ENCODE measurements at regions not wholly inside any gene's neighbourhood (a gene's known extent, or its start where the extent isn't known, plus 50 kb on each side); places are given as distances from the start of the nearest gene placed in this dataset.

- Histone ChIP-seq H3K9me3 (no peaks in the 10 kb centered on the region), H3K4me3 (no peak overlapping the region), H3K36me3 (ENCODE audit: low read depth, missing control alignments) (no peaks in the 10 kb centered on the region), H3K27ac (no peak overlapping the region), H3K27me3 (no peaks in the 10 kb centered on the region), H3K4me1 (no peaks in the 10 kb centered on the region)
- intact Hi-C loops (cut with DNase I; ENCODE audit: low total_unique reads) = no loop called here
- no peak for DNase-seq
- 74 to 81% methylated on average over 14 of the region's 14 CpGs for WGBS, 2 donors
- TF ChIP-seq POLR2A (IDR thresholded peaks at IDR 0.05) (no peak), CTCF (IDR thresholded peaks at IDR 0.05) (no peak)
These were observed 407.6 kb upstream of the CADM1 start for GRCh38 chr11:115911613-115912346.

GRCh38 chr11:115910379-115910778, 406.2 kb upstream of the CADM1 start:
- Histone ChIP-seq H3K4me3 (no peak overlapping the region), H3K36me3 (ENCODE audit: low read depth, missing control alignments) (no peaks in the 10 kb centered on the region), H3K27me3 (no peaks in the 10 kb centered on the region), H3K4me1 (no peaks in the 10 kb centered on the region), H3K27ac (no peak overlapping the region), H3K9me3 (no peaks in the 10 kb centered on the region)
- 75 to 92% methylated on average over 1 of the region's 1 CpG for WGBS, 2 donors
- intact Hi-C loops (cut with DNase I; ENCODE audit: low total_unique reads) = no loop called here
- no peak for DNase-seq
- TF ChIP-seq CTCF (IDR thresholded peaks at IDR 0.05) (no peak), POLR2A (IDR thresholded peaks at IDR 0.05) (no peak)

GRCh38 chr11:115906171-115906570, 402.0 kb upstream of the CADM1 start:
- Histone ChIP-seq H3K4me3 (no peak overlapping the region), H3K27me3 (no peaks in the 10 kb centered on the region), H3K4me1 (no peaks in the 10 kb centered on the region), H3K36me3 (ENCODE audit: low read depth, missing control alignments) (no peaks in the 10 kb centered on the region), H3K27ac (no peak overlapping the region), H3K9me3 (no peaks in the 10 kb centered on the region)
- 63 to 80% methylated on average over 3 of the region's 3 CpGs for WGBS, 2 donors
- intact Hi-C loops (cut with DNase I; ENCODE audit: low total_unique reads) = no loop called here
- TF ChIP-seq CTCF (IDR thresholded peaks at IDR 0.05) (no peak), POLR2A (IDR thresholded peaks at IDR 0.05) (no peak)
- DNase-seq = no peak

- intact Hi-C loops (cut with DNase I; ENCODE audit: low total_unique reads) = no loop called here
- Histone ChIP-seq H3K9me3 (no peaks in the 10 kb centered on the region), H3K4me1 (no peaks in the 10 kb centered on the region), H3K4me3 (no peak overlapping the region), H3K27me3 (no peaks in the 10 kb centered on the region), H3K27ac (no peak overlapping the region), H3K36me3 (ENCODE audit: low read depth, missing control alignments) (no peaks in the 10 kb centered on the region)
- TF ChIP-seq POLR2A (IDR thresholded peaks at IDR 0.05) = no peak
- TF ChIP-seq CTCF (IDR thresholded peaks at IDR 0.05) = no peak
- no peak for DNase-seq
- 73 to 86% methylated on average over 3 of the region's 3 CpGs for WGBS, 2 donors
These were observed 401.3 kb upstream of the CADM1 start for GRCh38 chr11:115905341-115906000.

GRCh38 chr11:115903179-115903578, 399.0 kb upstream of the CADM1 start:
- Histone ChIP-seq H3K4me3 (no peak overlapping the region), H3K27me3 (no peaks in the 10 kb centered on the region), H3K27ac (no peak overlapping the region), H3K4me1 (no peaks in the 10 kb centered on the region), H3K36me3 (ENCODE audit: low read depth, missing control alignments) (no peaks in the 10 kb centered on the region), H3K9me3 (no peaks in the 10 kb centered on the region)
- 80 to 88% methylated on average over 4 of the region's 4 CpGs for WGBS, 2 donors
- DNase-seq = no peak
- TF ChIP-seq POLR2A (IDR thresholded peaks at IDR 0.05) = no peak
- no peak for TF ChIP-seq CTCF (IDR thresholded peaks at IDR 0.05)
- intact Hi-C loops (cut with DNase I; ENCODE audit: low total_unique reads) = no loop called here
